KG1 (cell line): ENCODE measurements at regions not wholly inside any gene's neighbourhood (a gene's known extent, or its start where the extent isn't known, plus 50 kb on each side); places are given as distances from the start of the nearest gene placed in this dataset.
"Not testable (repeated sequence)": the region's sequence is repeated elsewhere in the genome, so short reads cannot be mapped to it uniquely, and the experiment has no call there.

Experiments used
- DNase-seq: peaks from one replicate; lab custom pipeline; 2025; lab: John Stamatoyannopoulos, UW

GRCh38 chr1:81270051-81270450 is 530.7 kb upstream of the ADGRL2 start:
- no peak for DNase-seq

DNA sequence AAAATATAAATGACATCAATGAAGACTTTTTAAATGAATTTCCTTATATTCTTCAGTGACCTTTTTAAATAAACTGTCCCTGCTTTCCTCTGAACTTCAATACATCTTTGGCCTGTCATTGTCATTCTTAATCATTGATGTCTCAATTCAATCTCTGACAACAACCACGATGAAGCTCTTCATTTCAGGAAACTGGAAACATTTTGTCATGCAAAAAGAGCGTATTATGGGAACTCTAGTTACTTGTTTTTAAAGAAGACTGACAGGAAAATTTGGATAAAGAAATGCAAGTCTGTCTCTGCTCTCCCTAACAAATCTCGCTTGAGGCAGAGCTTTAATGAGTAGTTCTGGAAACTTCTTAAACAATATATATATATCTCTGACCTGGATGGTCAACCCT is 535.8 kb upstream of the ADGRL2 start:
- no peak for DNase-seq

GRCh38 chr1:81259625-81260411 is 540.9 kb upstream of the ADGRL2 start:
- DNase-seq = no peak

GRCh38 chr1:81254560-81254959 is 546.2 kb upstream of the ADGRL2 start:
- no peak for DNase-seq

- DNase-seq = no peak
These were observed 546.7 kb upstream of the ADGRL2 start for GRCh38 chr1:81254068-81254467.

DNA sequence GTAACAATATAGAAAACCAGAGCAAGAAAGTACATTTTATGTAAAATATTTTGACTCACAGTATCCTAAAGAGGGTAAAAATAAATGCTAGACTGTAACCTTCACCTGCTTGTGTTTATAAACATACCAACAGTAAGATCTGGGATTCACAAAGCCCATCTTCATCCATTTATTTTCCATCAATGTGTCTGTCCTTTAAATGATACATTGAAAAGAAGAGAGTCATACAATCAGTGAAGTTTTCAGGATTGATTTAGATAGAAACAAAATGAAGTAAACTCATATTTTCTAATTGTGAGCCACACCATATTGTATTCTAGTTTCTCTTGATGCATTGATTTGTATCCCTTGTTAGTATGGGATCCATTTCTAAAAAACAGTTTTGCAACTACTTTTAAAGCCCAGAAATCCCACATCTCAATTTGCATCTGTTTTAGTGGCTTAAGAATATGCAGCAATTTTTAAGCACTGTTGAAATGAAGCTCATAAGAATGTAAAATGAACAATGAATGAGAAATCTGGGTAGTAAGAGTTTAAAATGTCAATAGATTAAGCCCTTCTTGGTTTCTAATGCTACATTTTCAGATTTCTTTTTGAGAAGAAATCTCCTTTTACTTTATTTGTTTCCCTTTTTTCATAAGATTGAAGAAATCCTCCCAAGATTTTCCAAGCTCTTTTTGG is 548.1 kb upstream of the ADGRL2 start:
- no peak for DNase-seq

- not testable (repeated sequence) for DNase-seq
These were observed 549.9 kb upstream of the ADGRL2 start for GRCh38 chr1:81250825-81251224.

GRCh38 chr1:81245084-81245715 is 555.5 kb upstream of the ADGRL2 start:
- not testable (repeated sequence) for DNase-seq

DNA sequence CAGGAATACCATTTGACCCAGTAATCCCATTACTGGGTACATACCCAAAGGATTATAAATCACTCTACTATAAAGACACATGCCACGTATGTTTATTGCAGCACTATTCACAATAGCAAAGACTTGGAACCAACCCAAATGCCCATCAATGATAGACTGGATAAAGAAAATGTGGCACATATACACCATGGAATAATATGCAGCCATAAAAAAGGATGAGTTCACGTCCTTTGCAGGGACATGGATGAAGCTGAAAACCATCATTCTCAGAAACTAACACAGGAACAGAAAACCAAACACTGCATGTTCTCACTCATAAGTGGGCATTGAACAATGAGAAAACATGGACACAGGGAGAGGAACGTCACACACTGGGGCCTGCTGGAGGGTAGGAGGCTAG is 556.1 kb upstream of the ADGRL2 start:
- not testable (repeated sequence) for DNase-seq

GRCh38 chr1:81242103-81242502 is 558.6 kb upstream of the ADGRL2 start:
- no peak for DNase-seq

DNA sequence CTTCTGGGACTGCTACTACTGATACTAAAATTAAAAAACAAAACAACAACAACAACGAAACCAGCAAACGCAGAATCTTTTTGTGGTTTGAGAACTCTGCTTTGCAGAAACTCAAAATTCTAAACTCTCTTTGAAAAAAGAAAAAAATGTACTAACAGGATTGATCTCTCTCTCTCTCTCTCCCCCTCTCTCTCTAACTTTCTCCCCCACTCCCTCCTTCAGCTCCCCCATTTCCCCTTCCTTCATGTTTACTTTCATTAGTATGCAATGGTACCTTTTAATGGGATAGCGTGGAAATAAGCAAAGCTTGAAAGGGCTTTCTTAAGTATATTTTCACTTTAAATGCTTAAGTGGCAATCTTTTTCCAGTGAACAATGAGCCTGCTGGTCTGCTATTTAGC is 562.6 kb upstream of the ADGRL2 start:
- DNase-seq = no peak

DNA sequence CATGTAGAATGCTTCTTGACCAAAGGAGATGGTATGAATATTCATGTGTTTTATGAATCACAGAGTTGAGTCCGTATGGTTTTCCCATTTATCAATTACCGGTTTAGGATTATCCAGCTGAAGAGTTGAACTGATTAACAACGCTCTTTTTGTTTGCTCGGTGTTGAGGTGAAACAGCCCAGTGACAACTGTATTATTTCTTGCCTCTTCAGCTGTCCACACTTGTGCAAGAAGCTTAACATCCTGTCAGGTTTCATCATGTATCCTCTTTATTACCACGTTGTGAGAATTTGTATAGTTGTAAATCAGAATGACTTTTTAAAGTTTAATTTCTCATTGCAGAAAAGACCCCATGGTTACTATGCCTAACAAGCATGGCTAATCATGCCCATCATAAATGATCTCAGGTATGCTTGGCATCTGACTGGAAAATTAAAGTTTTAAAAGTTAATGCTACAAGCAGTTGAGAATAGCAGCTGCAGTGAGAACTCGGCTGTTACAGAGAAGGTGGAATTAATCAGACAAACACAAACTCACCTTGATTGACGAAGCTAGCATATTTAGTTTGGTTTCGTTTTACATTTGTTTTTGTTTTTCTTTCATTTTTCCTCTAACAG is 563.2 kb upstream of the ADGRL2 start:
- DNase-seq = no peak

GRCh38 chr1:81234237-81234636 is 566.5 kb upstream of the ADGRL2 start:
- DNase-seq = no peak

DNA sequence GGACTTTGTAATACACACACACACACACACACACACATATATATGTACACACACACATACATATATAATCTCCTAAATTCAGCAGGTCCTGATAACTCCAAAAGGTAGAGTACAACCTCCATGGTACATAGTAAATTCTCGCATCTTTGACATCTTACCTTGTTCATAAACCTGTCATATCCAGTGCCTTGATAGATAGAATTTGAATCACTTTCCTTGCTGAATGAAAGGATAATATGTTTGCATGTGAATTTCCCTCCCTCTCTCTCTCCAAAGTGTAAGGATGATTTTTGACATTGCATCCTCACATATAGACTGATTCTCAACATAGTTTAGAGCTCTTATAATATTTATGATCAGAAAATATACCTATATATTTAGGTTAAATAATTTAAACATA is 567.1 kb upstream of the ADGRL2 start:
- no peak for DNase-seq

GRCh38 chr1:81232420-81232819 is 568.3 kb upstream of the ADGRL2 start:
- DNase-seq = no peak

GRCh38 chr1:81231729-81232038 is 569.0 kb upstream of the ADGRL2 start:
- no peak for DNase-seq

DNA sequence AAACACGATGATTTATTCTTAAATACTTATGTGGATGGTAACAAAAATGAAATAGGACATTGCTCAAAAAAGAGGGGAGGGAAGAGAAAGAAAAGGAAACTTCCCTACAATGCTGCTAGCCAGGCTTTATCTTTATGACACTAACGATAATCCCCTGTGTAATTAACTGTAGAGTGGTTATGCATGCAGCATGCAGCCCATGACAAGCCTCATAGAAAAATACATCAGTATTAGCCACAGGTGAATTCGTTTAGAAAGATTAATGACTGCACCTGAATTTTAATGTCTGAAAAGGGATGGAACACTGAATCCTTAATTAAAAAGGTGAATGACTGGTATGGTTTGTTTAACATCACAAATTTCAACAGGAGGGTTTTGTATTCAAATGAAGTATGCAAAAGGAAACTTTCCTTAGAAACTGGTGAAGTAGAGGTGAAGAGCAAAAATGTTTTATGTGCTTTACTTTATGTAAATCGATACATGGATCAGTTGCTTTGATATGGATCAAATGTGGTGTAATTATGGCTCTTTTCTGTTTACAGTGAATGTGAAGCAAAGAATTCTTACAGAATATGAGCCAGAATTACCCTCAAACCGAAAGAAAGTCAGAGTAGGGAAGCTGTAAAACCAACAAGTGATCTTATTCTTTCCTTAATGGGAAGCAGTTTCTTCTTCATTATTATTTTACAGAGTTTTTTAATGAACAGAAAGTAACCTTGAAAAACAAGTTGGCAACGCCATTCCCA is 569.6 kb upstream of the ADGRL2 start:
- DNase-seq = no peak

DNA sequence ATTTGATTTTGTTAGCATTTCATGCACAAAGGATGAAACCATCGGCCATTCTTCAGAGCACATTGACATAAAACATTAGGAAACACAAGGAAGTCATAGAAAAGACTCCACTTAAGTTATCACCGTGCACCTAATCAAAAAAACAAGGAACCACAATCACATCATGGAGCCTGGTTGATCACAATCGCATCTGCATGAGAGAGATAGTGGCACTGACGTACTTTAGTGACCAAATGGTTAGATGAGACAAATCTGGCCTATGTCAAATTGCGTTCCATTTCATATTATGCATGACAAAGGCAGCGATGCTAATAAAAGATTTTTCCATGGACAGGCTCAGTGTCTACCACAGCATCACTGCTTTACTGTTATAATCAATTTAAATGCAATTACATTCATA is 571.8 kb upstream of the ADGRL2 start:
- DNase-seq = no peak

- no peak for DNase-seq
These were observed 574.2 kb upstream of the ADGRL2 start for GRCh38 chr1:81226603-81226928.

- DNase-seq = no peak
These were observed 574.7 kb upstream of the ADGRL2 start for GRCh38 chr1:81225789-81226602.

GRCh38 chr1:81224222-81224621 is 576.5 kb upstream of the ADGRL2 start:
- no peak for DNase-seq

DNA sequence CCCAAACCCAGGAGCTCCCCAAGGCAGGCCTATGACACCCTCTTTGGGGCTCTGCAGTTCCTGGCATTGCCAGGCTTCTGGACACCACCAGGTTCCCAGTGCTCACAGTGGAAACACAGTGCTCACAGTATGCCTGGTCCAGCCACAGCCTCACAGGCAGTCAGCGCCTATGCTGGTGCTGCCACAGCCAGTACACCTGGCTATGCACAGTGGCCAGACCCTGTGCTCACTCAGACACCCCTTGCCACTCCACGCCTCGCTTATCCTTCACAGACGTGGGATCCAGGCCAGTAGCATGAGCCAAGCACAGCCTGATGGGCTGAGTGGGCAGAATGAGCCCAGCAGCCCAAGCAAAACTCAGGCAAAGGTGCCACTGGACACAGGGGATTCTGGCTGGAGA is 579.2 kb upstream of the ADGRL2 start:
- no peak for DNase-seq
